GM18526 (cell line): ENCODE measurements at regions not wholly inside any gene's neighbourhood (a gene's known extent, or its start where the extent isn't known, plus 50 kb on each side); places are given as distances from the start of the nearest gene placed in this dataset.

Experiments used
- POLR2A ChIP-seq: IDR thresholded peaks from 3 replicates; pipeline ENCODE4 v1.6.1; 2011; ENCODE audit not compliant: insufficient read length; ENCODE audit errors: extremely low read depth

GRCh38 chr11:45336136-45336535 lies 50.0 kb upstream of the SYT13 start:
- TF ChIP-seq POLR2A: no peak
